HS-27A (cell line): ENCODE measurements at regions not wholly inside any gene's neighbourhood (a gene's known extent, or its start where the extent isn't known, plus 50 kb on each side); places are given as distances from the start of the nearest gene placed in this dataset.
"Not testable (repeated sequence)": the region's sequence is repeated elsewhere in the genome, so short reads cannot be mapped to it uniquely, and the experiment has no call there.

Experiments
- DNase-seq: peaks from one replicate; pipeline ENCODE4 v3.0.0-alpha.2; 2012; ENCODE audit warnings: low read depth, missing footprints

DNA sequence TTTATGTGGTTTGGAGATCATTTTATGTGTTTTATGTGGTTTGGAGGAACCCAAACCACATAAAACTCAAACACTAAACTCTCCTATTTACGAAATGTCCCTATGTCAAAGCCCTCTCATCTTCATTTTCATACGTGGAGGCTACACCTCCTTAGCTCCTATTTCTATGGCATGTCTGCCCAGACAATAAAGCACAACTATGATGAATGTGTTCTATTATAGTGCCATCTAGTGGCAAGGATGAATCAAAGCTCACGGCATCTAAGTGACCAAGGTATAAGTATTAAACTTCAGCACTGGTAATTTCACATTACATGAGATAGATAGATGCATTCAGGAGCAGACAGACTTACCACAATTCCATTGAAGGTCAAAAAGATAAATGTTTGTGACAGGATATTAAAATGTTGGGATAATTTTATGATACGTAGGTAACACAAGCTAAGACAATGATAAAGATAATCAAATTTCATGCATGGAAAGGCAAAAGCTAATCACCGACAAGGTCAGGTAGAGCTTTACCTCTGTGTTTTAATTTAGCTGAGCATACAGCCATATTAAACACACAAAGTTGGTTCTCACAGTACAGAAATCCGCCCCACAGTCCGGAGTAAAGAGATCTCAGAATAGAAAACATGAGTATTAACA is 130.6 kb upstream of the FHIT start:
- peak; percentile 9 for DNase-seq

DNA sequence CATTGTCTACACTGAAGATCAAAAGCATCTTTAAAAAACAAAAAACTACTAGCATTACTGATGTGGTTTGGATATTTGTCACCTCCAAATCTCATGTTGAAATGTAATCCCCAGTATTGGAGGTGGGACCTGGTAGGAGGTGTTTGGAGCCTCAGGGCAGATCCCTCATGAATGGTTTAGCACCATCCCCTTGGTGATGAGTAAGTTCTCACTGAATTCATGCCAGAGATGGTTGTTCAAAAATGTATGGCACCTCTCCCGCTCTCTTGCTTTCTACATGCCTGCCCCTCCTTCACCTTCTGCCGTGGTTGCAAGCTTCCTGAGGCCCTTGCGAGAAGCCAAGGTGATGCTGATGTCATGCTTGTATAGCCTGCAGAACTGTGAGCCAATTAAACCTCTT is 136.6 kb upstream of the FHIT start:
- DNase-seq, result no peak

DNA sequence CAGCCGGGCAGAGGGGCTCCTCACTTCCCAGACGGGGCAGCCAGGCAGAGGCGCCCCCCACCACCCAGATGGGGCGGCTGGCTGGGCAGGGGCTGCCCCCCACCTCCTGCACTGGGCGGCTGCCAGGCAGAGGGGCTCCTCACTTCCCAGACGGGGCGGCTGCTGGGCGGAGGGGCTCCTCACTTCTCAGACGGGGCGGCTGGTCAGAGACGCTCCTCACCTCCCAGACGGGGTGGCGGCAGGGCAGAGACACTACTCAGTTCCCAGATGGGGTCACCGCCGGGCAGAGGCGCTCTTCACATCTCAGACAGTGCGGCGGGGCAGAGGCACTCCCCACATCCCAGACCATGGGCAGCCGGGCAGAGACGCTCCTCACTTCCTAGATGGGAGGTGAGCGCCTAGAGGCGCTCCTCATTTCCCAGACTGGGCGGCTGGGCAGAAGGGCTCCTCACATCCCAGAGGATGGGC is 142.3 kb upstream of the FHIT start:
- not testable (repeated sequence) for DNase-seq

DNA sequence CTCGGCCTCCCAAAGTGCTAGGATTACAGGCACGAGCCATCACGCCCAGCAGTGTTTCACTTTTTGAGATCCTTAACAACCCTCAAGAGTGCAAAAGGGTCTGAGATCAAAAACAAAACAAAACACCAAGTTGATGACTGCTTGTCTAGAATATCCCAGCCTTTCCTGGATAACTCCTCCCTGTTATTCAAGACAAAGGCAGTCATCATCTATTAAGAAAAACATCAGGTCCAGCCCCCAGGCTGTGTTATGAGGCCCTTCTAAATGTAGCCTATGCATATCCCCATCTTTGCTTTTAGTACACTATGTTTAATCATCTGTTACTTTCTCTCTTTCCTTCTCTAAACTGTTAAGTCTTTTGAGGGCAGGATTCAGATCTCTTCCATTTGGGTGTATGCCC is 150.1 kb upstream of the FHIT start:
- DNase-seq, result no peak

DNA sequence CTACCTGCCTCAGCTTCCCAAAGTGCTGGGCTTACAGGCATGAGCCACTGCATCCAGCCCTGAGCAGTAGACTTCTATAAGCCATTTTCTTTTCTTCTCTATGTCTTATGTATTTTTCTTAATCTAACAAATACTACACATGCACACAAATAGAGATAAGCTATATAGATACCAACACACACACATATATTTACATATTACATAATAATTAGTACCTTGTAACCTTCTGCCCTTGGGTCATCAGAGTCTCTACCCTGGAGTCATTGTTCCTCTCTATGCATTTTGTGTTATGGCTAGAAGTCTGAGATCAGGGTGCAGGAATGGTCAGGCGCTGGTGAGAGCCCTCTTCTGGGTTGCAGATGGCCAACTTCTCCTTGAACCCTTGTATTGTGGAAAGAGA is 154.0 kb upstream of the PTPRG start:
- no peak for DNase-seq

DNA sequence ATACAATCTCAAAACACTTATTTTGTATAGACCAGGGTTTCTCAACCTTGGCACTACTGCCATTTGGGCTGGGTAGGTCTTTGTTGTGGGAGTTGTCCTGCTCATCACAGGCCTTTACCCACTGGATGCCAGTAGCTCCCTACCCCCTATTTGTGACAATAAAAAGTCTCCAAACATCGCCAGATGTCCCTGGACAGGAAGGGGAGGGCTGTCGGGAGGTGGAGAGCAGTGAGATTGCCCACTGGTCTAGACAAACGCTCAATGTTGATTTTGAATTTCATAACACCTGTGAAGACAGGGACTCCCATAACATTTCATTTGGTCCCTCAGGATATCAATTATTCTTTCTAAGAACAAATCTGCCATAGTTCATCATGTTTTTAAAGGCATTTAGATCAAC is 151.7 kb upstream of the PTPRG start:
- DNase-seq, result no peak

DNA sequence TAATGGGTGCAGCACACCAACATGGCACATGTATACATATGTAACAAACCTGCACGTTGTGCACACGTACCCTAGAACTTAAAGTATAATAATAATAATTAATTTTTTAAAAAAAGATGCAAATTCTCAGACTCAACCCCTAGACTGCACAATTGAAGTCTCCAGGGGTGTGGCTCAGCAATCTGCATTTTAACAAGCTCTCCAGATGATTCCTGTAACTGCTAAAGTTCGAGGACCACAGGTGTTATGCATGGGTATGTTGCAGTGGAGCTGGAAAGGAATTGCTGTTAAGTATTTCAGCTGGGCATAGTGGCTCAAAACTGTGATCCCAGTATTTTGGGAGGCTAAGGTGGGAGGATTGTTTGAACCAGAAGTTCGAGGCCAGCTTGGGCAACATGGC is 151.0 kb upstream of the PTPRG start:
- not testable (repeated sequence) for DNase-seq

DNA sequence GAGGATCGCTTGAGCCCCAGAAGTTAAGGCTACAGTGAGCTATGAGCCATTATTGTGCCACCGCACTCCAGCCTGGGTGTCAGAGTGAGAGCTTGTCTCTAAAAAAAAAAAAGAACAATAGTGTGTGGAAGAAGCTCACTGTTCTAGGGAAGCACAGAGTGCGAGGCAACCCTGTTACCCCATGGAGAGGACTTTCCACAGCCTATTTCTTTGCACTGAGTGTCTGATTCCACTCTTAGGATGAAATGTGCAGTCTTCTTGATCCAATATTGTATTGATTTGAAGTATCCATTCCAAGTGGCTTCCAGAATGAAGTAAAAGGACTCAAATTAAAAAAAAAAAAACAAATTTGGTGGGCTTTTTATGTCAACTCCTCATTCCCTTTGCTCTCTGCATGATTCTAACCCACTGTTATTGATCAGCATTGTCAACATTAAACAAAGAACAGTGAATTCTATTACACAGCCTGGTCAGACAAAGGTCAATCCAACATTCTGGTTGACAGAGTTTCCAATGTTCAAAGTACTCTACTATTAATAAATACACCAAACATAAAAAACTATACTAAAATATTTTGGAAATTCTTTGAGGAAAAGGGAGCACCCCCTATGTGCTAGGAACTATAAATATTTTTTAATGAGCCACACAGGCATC is 150.2 kb upstream of the PTPRG start:
- DNase-seq, result no peak

DNA sequence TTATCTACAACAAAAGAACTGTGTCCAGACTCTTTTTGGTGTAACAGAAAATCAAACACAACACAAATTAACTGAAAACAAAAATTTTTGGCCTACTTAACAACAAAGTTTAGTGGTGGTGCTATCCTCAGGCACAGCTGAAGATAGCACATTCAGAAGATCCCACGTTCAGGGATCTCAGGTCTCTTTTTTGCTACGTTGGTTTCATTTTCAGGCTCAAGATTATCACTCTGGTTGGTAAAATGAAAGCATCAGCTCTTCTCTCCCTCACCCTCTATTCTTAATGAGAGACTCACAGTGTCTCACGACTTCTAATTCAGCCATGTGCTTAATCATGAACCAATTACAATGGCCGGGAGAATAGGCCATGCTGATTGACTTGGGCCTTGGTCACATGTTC is 146.9 kb upstream of the PTPRG start:
- DNase-seq, result no peak

DNA sequence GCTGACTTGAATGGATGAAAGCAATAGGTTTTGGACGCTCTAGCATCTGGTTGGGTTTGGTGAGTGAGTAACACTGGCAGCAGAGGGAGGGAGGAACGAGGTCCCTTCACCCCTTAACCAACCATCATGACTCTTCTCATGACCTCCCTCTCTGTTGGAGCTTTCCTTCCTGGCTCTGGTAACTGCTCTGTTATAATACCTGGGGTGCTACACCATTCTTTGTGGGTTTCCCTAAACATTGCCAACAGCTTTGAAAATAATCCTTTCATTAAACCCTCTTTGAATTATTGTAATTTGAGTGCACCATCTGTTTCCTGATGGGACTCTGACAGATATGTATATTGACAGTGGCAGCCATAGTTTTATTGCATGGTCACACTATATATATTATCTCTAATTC is 146.2 kb upstream of the PTPRG start:
- DNase-seq, result no peak

DNA sequence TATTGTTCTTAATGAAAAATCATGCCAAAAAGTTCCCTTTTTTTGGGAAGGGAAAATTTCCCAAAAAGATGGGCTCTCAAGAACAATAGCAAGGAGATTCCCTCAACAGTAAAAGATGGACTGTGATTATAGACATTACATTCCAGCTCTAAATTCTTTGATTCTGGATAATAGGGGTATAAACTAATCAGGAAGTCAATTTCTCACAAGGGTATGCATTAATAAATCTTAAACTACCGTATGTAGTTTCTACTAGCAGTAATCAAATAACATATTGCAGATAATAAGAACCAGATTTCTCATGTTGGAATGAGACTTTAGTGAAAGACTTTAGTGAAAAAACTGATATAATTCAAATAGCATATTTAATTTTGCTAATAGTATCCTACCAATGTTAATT is 144.8 kb upstream of the PTPRG start:
- no peak for DNase-seq

DNA sequence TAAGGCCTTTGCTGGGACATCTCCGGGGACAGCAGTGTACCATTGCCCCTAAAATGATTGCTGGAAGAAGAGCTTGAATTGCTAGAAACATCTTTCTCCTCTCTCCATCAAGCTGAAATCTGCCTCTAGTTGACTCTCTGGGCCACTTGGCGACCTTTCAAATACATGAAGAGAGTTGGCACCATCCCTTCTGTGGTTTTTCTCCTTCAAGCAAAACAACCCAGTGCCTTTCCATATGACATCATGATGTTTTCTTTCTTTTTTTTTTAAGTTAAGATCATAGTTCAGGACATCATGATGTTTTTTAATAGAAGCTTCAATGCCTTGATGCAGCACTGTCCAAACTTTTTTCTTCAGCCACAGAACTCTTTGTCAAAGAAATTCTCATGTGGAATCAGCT is 144.0 kb upstream of the PTPRG start:
- DNase-seq, result no peak

DNA sequence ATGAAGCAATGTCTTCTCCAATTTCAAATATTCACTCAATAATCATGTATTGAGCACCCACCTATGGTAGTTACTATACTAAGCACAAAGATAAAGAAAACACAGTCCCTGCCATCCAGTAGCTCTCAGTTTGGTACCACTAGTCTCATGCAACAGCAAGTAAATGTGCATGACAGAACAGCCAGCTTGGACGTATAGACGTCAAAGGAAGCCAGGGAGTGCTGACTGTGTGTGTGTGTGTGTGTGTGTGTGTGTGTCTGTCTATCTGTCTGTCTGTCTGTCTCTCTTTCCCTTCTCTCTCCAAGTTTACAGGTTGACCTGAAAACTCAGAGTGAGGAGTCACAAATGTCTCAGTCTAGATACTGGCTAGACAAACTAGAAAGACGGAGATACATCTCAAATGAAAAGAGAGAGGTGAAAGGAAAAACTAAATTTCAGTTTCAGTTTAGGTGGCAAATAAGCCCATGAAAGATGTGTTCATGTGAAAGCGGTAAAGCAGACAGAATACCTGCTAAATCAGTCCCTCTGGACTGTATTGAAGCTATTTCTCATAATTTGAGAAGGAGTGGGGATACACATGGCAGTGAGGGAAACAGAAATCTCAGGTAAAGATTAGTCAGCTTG is 141.1 kb upstream of the PTPRG start:
- DNase-seq, result no peak

DNA sequence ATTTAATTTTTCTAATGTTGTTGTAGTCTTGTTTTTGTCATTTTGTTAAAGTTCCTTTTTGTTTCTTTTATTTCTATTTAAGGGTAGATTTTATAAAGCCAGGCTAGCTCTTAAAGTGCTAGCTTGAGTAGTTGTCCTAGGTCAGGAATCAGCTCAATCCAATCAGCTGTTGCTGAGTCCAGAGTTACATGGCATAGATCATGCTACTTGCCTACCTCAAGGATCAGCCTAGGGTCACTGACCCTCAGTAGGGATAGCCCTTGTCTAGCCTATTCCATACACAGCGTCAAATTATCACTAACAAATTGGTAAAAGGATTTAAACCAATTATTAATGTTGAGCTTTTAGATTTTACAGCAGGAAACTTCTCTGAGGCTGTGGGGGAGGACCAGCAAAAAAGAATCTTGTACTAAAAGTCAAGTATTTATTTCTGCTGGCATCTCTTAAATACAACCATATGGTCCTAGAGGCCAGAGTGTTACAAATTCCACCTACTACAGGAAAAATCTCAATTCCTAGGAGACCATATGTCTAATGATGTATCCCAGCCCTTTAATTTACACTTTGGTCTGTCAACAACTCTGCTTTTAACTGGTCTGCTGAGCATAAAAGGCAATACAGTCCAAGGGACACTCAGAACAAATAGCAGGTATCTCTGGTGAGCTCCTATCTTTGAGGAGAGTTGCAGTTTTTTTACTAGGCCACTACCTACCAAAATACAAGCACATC is 138.3 kb upstream of the PTPRG start:
- no peak for DNase-seq

DNA sequence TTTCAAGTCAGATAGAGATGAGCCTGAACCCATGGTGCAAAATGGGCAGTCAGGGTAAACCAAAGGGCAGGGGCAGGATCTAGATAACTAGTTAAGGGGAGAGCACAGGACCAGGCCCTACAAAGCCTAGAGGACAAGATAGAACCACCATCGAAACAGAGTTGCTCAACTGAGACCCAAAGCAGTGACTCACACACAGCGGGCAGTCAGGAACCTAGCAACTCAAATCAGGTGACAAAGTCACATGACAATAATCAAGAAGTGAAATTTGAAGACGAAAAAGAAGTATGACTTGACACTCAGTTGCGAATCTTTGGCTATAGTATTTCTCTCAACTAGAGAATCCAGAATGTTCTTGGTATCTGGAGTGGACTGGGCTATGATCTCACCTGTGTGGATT is 136.0 kb upstream of the PTPRG start:
- DNase-seq, result no peak

DNA sequence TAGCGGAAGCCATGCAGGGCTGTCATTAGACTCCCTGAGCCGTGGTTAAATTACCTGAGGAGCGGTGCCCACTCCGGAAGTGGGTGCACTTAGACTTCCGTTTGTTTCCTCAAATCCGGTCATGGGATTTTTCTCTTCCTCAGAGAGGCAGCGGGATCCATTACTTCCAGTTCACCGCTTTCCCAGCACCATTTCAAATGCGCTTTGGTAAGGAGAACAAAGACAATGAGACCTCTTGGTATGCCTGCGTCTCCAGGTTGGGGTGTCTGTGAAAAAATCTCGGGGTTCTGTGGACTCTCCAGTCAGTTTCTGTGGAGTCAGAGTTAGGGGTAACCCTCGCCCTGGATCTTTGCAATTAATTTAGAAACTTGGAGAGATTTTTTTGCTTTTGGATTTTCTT is 132.3 kb upstream of the PTPRG start:
- no peak for DNase-seq

DNA sequence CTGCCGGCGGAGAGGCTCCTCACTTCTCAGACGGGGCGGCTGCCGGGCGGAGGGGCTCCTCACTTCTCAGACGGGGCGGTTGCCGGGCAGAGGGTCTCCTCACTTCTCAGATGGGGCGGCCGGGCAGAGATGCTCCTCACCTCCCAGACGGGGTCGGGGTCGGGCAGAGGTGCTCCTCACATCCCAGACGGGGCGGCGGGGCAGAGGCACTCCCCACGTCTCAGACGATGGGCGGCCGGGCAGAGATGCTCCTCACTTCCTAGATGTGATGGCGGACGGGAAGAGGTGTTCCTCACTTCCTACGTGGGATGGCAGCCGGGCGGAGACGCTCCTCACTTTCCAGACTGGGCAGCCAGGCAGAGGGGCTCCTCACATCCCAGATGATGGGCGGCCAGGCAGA is 126.5 kb upstream of the PTPRG start:
- DNase-seq, result not testable (repeated sequence)

DNA sequence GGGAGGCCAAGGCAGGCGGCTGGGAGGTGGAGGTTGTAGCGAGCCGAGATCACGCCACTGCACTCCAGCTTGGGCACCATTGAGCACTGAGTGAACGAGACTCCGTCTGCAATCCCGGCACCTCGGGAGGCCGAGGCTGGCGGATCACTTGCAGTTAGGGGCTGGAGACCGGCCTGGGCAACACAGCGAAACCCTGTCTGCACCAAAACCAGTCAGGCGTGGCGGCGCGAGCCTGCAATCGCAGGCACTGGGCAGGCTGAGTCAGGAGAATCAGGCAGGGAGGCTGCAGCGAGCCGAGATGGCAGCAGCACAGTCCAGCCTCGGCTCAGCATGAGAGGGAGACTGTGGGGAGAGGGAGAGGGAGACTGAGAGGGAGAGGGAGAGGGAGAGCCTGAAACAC is 126.0 kb upstream of the PTPRG start:
- not testable (repeated sequence) for DNase-seq

DNA sequence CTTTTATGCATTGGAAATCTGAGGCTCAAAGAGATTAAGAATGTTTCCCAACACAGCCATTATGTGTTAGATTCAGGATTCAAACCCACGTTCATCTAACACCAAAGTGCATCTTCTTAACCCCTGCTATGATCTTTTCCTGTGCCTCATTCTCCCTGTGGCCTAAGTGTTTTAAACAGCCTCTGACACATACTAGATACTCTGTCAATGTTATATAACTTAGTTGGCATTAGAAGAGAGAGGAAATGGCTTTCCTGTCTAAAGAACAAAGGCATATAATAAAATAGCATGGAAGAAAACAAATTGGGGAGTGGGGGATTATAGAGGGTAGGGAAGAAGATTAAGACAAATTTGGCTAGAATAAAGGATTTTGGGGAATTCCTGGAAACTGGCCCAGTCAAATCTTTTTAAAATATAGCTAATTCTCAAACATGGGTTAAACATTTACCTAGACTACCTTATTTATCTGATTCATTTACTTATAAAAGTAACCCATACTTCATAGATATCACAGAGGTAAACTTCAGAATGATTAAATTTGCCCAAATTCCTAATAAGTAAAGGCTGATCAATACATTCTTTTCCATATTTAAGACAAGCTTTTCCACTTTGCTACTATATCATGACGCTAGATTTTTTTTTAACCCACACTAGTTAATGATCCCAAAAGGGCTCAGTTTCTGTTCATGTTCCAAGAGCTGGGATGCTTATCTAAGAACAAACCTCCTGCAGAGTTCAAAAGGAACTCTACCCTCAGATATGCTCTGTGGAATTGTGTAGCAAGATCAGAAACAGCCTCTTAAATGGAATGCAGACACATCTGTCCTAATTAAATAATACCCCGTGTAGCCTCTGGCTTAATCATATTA is 122.9 kb upstream of the PTPRG start:
- DNase-seq, result no peak

DNA sequence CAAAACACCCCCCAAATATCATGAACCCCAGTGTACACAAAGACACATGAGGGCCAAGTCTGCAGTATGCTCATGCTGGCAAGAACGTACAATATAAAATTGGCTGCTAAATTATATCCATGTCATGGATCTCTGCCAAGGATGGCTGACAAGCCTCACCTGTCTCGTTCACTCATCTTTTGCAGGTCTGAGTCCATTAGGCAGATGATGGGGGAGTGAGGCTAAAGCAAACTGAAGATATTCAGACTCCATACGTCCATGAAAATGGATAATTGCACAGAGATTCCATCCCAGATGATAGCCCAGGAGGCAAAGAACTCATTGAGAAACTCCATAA is 122.3 kb upstream of the PTPRG start:
- no peak for DNase-seq

DNA sequence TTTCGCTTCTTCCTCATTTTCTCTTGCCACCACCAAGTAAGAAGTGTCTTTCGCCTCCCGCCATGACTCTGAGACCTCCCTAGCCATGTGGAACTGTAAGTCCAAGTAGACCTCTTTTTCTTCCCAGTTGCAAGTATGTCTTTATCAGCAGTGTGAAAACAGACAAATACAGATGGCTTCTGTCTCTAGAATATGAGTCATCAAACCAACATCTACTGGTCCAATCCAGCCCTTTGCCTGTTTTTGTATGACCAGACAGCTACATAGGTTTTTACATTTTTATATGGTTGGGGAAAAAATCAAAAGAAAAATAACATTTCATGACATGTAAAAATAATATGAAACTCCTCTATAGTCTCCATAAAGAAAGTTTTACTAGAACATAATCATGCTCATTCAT is 118.7 kb upstream of the PTPRG start:
- DNase-seq, result no peak

DNA sequence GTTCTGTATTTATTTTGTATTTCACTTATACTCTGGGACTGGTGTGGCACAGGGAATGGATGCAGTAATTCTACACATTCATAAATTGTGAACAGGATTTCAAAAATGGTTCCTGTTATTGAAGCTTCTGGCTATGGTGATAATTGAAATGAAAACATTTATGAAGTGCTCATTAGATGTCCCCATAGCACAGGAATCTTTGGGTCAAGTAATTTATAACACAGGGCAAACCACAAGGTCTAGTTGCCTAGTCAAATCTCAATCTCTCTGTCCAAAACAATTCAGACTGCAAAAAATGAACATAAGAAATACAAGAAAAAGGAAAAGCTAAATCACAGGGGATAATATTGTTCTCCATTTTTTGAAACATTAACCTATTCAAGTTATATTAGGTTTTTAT is 117.5 kb upstream of the PTPRG start:
- DNase-seq, result no peak
